ENCODE measurements at regions not wholly inside any gene's neighbourhood (a gene's known extent, or its start where the extent isn't known, plus 50 kb on each side); places are given as distances from the start of the nearest gene placed in this dataset.

DNA sequence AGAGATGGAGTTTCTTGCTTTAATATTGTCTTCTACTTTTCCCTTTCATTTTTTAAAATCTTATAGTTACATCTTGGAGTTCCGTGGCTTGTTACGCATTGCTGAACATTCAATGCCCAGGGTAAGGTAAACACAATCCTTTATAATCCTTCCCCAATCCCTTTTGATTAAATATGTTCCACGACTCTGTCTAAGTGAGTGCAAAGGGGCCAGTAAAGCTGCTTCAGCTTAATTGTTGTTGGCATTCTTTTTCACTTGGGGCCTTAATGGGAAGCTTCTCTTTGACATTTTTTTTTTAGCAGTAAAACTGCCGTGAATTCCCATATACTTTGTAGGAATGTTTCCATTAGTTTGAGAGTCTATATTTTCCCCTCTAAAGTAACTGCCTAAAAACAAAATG lies 1028.1 kb downstream of the C4orf33 start:
- TF ChIP-seq, protein P1, sequence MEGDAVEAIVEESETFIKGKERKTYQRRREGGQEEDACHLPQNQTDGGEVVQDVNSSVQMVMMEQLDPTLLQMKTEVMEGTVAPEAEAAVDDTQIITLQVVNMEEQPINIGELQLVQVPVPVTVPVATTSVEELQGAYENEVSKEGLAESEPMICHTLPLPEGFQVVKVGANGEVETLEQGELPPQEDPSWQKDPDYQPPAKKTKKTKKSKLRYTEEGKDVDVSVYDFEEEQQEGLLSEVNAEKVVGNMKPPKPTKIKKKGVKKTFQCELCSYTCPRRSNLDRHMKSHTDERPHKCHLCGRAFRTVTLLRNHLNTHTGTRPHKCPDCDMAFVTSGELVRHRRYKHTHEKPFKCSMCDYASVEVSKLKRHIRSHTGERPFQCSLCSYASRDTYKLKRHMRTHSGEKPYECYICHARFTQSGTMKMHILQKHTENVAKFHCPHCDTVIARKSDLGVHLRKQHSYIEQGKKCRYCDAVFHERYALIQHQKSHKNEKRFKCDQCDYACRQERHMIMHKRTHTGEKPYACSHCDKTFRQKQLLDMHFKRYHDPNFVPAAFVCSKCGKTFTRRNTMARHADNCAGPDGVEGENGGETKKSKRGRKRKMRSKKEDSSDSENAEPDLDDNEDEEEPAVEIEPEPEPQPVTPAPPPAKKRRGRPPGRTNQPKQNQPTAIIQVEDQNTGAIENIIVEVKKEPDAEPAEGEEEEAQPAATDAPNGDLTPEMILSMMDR (IDR thresholded peaks at IDR 0.05): no peak
- TF ChIP-seq POLR2A (IDR thresholded peaks at IDR 0.05): no peak
- Histone ChIP-seq H3K27ac (no peak overlapping the region), H3K4me1 (no peaks in the 10 kb centered on the region), H3K4me3 (no peak overlapping the region), H3K36me3 (no peaks in the 10 kb centered on the region), H3K27me3 (no peaks in the 10 kb centered on the region), H3K9me3 (no peaks in the 10 kb centered on the region)
- intact Hi-C loops (cut with DNase I): no loop called here
- WGBS, 2 donors: 33 to 35% methylated on average over 4 of the region's 4 CpGs
- no peak for DNase-seq

DNA sequence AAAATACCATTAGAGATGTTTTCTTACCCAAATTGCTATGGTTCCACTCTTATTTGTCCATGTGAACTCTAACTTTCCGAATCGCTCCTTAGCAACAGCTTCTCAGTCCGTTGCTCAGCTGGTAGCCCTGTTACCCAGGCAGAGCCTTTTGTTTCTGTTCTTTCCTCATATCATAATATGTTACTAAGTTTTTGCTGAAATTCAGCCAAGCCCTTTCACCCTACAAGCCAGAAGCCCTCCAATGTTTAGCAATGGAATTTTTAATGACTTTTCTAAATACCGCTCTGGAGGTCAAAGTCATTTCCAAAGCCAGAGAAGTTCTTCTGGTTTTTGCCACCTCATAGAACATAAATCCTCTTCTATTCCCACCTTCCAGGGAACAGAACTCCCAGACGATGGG lies 1029.5 kb downstream of the C4orf33 start:
- H3K9me3 ChIP-seq: no peaks in the 10 kb centered on the region
- H3K36me3 ChIP-seq: no peaks in the 10 kb centered on the region
- H3K27ac ChIP-seq: no peak overlapping the region
- H3K4me1 ChIP-seq: no peaks in the 10 kb centered on the region
- DNase-seq: no peak
- WGBS, 2 donors: 62 to 74% methylated on average over 5 of the region's 5 CpGs
- H3K27me3 ChIP-seq: no peaks in the 10 kb centered on the region
- TF ChIP-seq POLR2A (IDR thresholded peaks at IDR 0.05): no peak
- TF ChIP-seq, protein P1 (IDR thresholded peaks at IDR 0.05): no peak
- intact Hi-C loops (cut with DNase I): no loop called here
- H3K4me3 ChIP-seq: no peak overlapping the region

DNA sequence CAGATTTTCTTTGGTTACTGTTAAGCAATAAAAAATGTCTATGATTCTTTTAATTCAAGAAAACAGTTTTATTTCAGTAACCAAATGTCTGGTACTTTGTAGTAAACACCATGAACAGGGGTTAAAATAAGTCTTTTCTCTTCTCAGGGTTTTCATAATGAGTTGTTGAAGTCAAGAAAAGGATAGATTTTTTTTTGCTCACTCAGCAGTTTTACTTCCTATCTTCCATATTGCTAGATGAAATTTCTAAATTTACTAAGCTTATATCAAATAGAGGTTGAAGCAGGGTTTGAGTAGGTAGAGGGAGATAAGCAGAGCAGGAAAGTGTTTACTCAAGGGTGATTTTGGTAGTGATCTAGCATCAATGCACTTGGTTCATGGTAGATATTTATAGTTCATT lies 1031.3 kb downstream of the C4orf33 start:
- no peak overlapping the region for H3K4me3 ChIP-seq
- intact Hi-C loops (cut with DNase I): no loop called here
- no peaks in the 10 kb centered on the region for H3K27me3 ChIP-seq
- peaks cover 0 to 11% (median 0%) of the 10 kb centered on the region in 3 donors for H3K9me3 ChIP-seq
- no peak for DNase-seq
- H3K27ac ChIP-seq: no peak overlapping the region
- H3K36me3 ChIP-seq: no peaks in the 10 kb centered on the region
- TF ChIP-seq, protein P1 (IDR thresholded peaks at IDR 0.05): no peak
- no peaks in the 10 kb centered on the region for H3K4me1 ChIP-seq

DNA sequence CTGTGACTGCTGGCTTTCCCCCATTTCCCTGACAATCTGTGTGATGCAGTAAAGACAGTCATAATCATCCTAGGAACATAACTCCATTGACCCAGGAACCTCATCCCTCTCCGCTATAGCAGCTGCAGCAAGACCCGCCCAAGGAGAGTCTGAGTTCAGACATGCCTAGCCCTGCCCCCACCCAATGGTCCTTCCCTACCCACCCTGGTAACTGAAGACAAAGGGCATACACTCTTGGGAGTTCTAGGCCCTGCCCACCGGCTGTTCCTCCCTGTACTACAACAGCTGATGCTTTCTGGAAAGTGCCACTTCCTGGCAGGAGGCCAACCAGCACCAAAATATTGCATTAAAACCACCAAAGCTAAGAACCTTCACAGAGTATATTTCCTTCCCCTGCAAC lies 1035.6 kb downstream of the C4orf33 start:
- no peak overlapping the region for H3K27ac ChIP-seq
- no peaks in the 10 kb centered on the region for H3K27me3 ChIP-seq
- no peak overlapping the region for H3K4me3 ChIP-seq
- intact Hi-C loops (cut with DNase I): no loop called here
- no peaks in the 10 kb centered on the region for H3K4me1 ChIP-seq
- DNase-seq: no peak
- WGBS, 2 donors: 80 to 86% methylated on average over 3 of the region's 3 CpGs
- TF ChIP-seq POLR2A (IDR thresholded peaks at IDR 0.05): no peak
- TF ChIP-seq, protein P1 (IDR thresholded peaks at IDR 0.05): no peak
- H3K9me3 ChIP-seq: peaks cover 0 to 11% (median 0%) of the 10 kb centered on the region in 3 donors
- H3K36me3 ChIP-seq: no peaks in the 10 kb centered on the region

DNA sequence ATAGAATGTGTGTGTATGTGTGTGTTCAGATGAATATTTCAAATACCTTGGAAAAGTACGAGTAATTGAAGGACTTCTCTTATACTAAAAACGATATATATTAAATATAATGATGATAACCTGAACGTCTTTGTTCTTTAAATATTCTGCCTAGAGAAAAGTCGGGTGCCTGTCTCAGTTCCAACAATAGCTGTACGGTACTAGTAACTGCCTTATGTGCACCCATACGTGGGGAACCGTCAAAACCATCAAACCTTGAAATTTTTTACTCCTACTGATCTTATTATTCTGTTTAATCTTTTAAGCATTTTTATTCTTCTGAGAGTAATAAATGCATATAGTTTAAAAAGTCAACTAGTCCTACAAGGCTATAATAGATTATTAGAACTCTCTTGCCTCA lies 1045.7 kb downstream of the C4orf33 start:
- H3K4me1 ChIP-seq: no peaks in the 10 kb centered on the region
- no peaks in the 10 kb centered on the region for H3K36me3 ChIP-seq
- no peaks in the 10 kb centered on the region for H3K9me3 ChIP-seq
- intact Hi-C loops (cut with DNase I): no loop called here
- no peaks in the 10 kb centered on the region for H3K27me3 ChIP-seq
- H3K27ac ChIP-seq: no peak overlapping the region
- TF ChIP-seq, protein P1 (IDR thresholded peaks at IDR 0.05): no peak
- 69 to 81% methylated on average over 7 of the region's 7 CpGs for WGBS, 2 donors
- H3K4me3 ChIP-seq: no peak overlapping the region
- DNase-seq: no peak
